GF-D8 (cell line): ENCODE measurements at regions not wholly inside any gene's neighbourhood (a gene's known extent, or its start where the extent isn't known, plus 50 kb on each side); places are given as distances from the start of the nearest gene placed in this dataset.

Experiments
- DNase-seq: peaks from one replicate; lab custom pipeline; 2025; lab: John Stamatoyannopoulos, UW

DNA sequence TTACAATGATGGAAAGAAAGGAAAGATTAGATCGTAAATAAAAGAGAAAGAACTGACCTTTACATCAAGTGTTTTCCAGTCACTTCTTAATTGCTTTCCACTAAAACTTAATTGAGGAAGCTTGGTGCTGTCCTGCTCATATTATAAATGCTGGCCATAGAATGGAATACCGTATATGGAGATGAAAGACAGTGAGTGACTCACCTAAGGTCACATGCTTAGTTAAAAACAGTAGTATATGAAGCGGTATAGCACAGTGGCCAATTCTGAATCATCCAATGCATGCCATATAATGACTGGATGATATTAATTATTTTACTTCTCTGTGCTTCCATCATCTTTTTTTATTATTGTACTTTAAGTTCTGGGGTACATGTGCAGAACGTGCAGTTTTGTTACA, 482.4 kb upstream of the SGCD start:
- DNase-seq = no peak

DNA sequence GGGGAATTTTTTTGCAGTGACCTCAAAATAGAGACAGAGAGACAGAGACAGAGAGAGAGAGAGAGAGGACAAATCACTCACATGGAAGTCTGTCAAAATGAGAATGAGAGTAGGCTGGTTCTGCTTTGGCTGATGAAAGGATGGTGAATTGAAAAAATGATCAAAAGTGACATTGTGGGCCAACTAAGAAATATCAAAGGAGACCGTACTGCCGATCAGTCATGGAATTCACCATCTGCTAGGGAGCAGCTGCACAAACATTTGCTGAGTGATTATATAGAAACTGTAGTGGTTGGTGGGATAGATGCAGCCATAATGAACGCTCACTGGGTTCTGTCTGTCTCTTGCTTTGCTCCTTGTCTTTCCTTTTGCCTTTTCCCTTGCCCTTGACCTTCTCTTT, 476.6 kb upstream of the SGCD start:
- no peak for DNase-seq

DNA sequence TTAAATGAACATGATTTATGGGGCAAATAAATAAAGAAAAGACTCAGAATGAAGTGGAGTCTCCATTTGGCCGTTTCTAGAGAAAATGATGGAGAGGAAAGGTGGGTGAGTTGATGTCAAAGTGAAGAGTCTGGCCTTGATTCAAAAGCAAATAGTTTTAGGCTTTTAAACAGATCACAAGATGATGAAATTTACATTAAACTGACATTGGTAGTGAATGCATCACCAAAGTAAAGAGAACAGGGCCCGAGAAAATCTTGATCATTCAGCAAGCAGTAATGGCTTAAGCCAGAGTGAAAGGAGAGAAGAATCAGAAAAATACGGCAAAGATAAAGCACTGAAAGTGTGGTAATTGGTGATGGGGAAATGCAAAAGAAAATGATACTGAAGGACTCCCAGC, 460.0 kb upstream of the SGCD start:
- DNase-seq = no peak

DNA sequence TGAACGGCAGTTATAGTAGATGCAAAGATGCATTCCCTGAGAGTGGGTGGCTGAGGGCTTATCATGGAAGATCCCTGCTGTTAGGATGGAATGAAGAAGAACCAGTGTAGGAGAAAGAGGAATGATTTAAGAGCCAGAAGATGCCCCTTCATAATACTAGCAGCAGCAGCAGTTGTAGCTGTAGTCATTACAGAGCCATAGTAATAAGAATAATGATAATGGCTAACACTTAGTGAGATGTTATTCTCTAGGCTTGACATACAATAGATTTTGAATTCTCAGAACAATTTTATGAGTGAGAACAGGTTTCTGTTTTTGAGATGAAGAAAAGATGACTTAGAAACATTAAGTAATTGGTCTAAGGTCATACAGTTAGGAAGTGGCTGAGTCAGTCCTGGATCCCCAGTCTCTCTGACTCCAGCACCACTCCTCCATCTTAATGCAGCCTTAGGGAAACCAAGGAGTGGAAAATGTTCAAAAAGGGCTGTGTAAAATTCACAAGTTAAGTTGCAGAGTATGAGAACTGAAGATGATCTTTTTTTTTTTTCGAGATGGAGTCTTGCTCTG, 459.4 kb upstream of the SGCD start:
- DNase-seq = no peak

DNA sequence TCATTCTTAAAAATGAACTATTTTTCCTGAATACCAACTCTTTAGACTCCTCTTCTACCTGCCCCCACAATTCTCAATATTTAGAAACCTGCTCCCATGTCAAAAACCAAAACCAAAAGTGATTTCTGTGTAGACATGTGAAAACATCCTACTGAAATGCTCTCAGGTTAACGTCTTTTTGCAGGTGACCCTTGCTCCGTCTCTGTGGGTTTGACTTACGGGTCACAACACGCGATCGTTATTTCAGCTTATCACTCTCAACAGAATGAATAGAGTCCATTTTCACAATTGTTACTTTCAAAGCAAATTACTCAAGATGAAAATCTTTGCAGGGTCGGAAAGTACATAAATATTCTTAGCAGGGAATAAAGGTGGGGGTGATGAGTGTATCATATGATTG, 456.3 kb upstream of the SGCD start:
- no peak for DNase-seq

DNA sequence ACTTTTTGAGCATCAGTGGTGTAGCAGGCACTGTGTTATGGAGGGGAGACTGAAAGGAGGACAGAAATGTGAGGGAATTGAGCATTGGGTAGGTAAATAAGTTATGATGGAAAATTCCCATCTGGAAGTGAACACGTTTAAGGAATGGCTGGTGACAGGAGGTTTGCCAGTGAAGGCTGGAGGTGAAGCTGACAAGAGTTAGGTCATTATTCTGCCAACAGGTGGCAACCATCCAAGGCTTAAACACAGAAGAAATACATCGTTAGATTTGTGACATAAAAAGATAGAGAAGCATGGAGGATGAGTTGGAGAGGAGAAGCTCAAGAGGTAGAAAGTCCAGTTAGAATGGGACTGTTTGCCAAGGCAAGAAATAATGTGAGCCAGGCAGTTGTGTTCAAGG, 455.3 kb upstream of the SGCD start:
- DNase-seq = no peak

DNA sequence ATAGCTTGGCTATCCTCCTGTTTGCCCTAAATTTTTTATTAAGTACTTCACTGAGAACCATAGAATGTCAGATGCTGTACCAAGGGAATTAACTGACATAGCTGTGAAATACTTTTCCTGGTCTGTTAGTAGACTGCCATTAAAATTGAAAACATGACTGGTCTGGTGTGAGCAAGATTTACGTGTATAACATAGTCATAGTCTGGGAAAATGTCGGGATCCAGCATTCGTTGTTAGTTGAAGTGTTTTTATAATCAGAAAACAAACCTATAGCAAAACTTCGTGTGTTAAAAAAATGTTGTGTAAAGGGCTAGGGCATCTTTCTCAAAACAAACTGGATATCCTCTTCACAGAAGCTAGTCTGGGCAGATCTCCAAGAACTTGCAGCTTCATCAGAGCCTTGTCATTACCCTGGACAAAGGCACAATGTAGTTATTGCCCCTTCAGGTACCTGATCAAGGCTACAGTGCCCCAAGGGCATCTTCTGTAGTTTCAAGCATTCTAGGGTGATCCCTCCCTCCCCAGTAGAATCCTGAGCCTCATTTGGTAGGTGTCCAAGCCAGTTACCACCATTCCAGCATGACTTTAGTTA, 454.2 kb upstream of the SGCD start:
- DNase-seq = no peak

DNA sequence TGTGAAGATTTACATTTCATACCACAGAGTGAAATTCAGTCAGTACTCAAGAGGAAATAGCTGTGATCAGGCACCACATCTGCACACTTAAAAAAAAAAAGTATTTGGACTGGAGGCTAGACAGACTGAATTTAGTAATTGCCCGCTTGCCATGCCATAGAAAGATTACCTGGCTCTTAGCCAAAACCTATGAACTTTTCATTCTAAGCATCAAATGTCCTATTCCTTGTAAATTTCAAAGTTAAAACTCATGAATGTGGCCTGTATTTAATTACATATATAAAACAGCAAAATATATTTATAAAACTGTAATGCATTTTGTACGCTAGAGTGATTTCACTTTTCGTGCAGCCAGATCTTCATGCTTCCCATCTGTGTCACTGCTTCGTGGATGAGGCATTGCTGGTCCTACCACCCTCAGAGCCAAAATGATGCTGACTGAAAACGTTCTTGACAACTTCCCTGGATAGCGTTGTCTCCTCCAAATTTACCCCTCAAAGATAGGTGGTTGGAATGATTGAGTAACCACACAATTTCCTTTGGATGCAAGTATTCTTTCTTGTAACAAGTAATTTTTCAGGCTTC, 447.9 kb upstream of the SGCD start:
- DNase-seq = no peak

DNA sequence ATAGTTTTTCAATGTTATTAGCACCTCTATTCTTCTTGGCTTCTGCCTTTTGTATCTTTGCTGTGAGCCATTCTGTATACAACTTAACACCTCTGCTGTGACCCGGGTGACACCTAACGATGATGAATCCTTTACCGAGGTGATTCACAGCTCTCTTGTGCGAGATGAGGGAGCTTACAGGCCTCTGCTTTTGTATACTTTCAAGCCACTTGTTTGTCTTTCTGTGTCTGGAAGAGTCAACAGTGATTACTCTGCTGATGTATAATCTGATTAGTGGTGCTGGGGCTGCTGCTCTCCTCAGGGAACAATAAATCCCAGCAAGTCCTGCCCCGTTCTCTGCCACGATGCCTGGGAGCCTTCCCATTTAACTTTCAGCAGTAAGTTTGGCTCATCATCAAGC, 442.9 kb upstream of the SGCD start:
- no peak for DNase-seq

DNA sequence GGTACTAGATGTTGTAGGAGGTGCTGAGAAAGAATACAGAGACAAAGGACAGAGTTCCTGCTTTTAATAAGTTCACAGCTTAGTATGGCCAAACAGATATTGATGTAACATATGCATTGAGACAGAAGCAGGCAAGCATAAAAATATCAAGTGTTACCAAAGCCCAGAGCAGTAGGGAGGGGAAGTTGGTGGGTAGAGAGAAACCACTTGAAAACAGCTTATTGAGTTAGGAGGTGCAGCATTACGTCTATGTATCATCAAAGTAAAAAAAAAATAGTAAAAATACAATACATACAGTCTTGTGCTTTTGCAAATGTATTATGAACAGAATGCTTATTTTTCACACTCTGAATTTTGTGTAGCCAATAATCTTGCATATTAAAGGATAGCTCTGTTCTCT, 441.8 kb upstream of the SGCD start:
- no peak for DNase-seq

DNA sequence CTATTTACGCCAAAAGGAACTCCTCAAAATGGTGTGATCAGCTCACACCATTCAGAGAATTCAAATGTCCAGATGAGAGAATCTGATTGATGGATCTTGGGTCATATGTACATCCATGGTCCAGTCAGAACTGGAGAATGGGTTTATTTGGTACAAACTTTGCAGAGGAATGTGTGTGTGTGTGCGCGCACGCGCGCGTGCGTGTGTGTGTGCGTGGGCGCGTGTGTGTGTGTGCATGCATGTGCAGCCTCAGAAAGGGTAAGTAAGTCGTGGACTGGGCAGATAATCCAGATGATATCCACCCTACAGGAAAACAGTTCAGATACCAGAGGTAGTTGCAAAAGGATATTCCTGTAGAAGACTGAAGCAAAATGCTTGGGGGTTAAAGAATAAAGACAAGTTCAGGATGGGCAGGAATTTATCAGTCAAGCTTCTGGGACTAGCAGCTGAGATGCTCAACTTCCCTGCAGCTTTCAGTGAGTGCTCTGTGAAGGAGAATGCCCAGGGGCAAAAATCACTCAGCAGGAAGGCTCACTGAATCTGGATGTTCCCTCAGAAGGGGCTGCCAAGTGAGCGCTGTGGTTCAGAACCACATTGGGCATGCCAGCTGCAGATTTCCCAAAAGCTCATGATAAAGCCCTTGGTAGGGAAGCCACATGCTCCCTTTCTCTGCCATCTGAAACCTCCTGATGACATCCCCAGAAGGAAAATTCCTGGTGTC, 440.5 kb upstream of the SGCD start:
- no peak for DNase-seq

DNA sequence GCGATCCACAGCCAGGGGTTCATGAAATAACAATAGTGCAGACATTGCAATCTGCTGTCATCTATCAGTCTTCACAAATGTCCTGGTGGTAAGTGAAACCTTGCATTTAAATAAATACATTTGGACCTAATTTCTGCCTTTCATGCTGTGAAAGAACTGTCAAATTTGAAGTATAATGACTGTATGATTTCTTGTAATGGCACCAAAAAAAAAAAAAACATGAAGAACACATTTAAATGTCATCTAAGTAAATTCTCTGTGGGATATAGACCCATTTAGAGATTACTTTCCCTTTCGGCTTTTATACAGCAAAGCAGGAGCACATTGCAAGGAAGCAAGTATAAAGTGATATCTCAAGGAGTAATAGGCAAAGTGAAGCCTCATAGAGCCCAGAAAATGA, 431.5 kb upstream of the SGCD start:
- DNase-seq = no peak

DNA sequence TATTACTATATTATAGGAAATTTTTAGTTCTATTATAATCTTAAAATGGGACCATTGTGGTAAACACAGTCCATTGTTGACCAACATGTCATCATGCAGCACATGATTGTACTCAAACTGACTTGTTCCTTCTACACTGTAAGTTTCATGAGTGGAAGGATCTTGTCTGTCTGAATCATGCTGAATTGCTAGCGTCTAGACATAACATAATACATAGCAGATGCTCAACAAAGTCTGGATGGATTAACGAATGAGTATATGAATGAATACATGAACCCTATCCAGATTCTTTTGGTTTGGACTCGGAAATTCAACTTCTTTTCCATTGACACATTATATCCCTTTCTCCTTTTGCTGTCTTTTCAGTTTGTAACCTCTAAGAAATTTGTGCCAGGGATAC, 429.2 kb upstream of the SGCD start:
- no peak for DNase-seq

DNA sequence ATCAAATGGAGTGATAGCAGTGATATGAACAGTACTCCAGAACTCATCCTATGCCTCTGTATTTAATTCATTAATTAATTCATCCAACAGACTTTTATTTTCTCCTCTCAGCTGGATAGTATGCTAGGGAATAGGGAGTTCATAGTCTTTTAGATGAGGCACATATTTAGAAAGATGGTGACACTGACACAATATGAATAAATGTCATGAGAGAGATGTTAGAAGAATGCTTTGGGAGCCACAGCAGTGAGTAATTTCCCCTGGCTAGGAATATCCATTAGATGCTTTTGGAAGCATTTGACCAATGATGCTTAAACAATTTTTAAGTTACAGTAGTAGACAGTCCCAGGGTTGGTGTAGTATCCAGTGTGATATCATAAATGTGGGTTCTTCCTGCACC, 428.7 kb upstream of the SGCD start:
- DNase-seq = no peak

DNA sequence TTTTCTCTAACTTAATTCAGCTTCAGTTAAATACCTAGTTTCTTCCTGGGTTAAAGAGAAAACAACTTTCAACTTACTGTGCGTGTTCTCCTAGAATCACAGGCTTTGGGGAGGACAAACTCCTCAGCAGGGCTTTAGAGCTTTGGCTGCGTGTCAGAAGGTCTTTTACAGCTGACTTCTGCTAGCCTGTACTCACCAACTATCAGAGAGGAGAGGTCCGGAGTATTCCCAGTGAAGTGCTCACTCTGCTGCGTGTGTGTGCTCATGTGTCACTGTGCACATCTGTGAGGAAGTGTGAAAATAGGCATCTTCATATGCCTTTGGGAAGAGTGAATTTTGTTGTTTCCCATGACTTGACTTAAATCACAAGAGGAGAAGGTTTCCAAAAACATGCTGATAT, 423.2 kb upstream of the SGCD start:
- no peak for DNase-seq

DNA sequence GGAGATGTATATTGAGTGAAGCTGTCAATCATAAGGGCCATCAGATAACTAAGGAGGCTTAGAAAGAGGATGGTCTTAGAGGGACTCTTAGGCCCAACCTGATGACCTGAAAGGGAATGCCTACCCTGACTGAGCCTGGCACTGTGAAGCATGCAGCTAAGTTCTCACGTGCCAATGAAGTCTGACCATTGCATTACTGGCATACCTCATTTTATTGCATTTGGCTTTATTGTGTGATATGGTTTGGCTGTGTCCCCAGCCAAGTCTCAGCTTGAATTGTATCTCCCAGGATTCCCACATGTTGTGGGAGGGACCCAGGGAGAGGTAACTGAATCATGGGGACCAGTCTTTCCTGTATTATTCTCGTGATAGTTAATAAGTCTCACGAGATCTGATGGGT, 421.6 kb upstream of the SGCD start:
- no peak for DNase-seq

DNA sequence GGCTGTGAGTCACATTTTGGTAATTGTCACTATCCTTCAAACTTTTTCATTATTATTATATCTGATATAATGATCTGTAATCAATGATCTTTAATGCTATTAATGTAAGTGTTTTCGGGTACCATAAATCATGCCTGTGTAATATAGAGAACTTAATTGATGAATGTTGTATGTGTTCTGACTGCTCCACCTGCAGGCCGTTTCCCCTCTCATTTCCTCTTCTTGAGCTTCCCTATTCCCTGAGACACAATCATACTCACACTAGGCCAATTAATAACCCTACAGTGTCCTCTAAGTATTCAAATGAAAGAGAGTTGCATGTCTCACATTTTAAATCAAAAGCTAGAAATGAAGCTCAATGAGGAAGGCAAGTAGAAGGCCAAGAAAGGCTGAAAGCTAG, 420.9 kb upstream of the SGCD start:
- no peak for DNase-seq

DNA sequence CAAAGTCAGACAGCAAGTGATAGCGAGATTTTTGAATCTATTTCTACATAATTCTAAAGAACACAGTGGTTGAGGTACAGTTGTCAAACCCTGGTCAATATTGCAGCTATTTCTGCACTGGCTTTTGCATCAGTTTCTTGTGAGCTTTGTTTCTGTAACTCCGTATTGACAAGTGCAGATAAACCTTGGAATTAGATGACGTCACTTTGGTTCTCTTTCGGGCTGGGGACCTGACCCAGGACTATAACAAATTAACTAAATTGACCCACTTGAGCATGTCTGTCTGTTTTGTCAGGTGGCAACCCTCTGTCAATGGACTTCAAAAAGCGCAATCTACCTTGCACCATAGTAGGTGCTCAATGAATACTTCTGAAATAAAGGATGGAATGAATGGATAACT, 418.4 kb upstream of the SGCD start:
- DNase-seq = no peak

DNA sequence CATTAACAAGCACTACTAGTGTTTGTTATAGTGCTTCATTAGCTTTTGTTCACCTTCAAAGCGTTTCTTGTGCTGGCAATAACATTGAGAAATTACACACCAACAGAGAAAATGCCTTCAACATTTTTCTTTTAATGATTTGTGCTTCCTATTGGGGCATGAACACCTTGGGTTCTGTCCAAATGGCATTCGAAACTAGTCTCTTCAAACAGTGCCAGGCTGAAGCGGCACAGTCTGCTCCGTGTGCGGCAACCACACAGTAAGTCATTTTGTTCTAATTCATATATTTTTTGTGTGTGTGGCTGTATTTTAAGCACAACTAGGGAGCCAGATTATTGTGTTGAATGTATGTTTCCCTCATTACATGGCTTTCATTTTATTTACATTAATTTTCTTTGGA, 414.7 kb upstream of the SGCD start:
- DNase-seq = no peak

DNA sequence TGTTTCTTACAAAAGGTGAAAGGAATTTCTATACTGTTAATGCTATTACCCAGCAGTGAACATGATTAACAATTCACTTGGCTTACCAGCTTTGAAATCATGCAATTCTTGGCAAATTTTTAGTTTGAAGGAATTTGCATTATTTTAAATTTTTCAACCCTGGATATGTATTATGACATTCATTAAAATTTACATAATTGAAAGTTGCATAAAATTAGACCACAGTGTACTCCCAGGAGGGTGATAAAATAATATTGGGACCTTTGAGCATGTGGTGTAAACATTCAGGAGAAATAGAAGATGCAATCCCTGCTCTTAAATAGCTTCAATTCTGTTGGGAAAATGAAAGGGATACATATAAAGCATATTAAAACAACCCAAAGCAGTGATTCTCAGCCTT, 412.2 kb upstream of the SGCD start:
- DNase-seq = no peak

DNA sequence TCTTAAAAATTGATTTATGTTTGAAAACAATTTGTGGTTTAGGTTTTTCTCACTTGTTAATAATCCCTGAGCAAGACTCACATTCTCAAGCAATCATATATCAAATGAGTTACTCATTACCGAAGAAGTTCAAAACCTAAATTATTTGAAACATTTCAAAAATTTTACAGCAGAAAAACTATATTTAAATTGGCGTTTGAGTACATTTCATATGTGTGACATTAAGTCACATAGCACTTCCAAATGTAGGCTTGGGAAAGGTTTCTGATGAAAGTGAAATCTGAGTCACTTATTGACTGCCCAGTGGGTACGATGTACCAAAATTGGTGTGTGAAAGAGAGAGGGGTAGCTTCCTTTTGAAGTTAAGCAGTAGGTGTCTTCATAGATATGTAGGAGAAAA, 411.4 kb upstream of the SGCD start:
- DNase-seq = no peak

DNA sequence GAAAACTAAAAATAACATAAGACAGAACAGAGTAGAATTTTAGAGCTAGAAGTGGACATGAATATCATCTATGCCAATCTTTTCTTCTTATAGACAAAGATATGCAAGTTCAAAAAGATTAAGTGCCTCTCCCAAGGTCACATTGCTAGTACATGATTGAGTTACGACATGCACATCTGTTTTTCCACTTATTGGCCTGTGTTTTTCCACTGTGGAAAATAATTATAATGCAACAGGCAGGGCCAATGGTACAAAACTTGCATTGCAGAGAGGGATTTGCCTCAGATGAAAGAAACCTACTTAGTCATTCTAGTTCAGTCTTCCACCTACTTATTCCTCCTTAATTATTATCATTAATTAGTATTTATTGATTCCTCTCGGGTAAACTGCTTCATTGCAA, 407.8 kb upstream of the SGCD start:
- no peak for DNase-seq

DNA sequence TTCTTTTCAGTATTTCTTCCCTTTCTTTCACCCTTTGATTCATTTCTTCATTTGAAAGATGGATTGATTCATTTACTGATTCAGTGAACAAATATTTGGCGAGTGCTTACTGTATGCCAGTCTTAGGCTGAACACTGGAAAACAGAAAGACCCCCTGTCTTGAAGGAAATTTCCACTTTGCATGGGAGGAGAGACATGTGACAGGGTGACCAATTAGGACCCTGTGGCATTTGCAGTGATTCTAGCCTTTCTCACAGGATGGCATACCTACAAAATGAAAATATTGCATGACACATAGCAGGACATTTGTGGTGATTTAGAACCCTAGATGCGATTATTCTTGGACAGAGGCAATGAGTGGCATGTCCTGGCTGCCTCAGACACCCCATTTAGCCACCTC, 407.2 kb upstream of the SGCD start:
- DNase-seq = no peak

DNA sequence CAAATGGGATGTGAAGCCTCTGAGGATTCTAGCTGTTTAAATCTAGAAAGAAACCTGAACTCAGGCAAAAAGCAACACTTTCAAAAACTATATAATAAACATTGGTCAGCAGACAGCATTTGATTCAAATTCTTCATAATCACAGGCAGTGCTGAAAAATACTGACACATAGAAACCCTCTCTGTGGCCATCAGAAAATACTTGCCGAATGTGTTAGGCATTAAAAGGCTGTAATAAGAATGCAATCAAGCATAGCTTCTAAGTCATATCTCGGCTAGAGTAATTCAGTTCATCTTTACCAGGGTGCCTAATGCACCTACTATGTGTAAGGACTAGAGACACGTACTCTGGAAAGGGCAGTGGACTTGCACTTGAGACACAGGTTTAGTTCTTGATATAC, 405.3 kb upstream of the SGCD start:
- no peak for DNase-seq
